H1 (cell line): ENCODE measurements at regions not wholly inside any gene's neighbourhood (a gene's known extent, or its start where the extent isn't known, plus 50 kb on each side); places are given as distances from the start of the nearest gene placed in this dataset.

Source experiments
- CTCF ChIA-PET: fragments of 300-600 bp; sonication (Branson Sonifier 250); formaldehyde crosslinking; loops from one replicate; lab custom pipeline; 2021; ENCODE audit not compliant: partially characterized antibody; lab: Charles Lee
- POLR2A ChIA-PET: fragments of 300-600 bp; sonication (Branson Sonifier 250); formaldehyde crosslinking; loops from one replicate; lab custom pipeline; 2021; ENCODE audit warnings: inconsistent platforms; ENCODE audit not compliant: partially characterized antibody; lab: Charles Lee
- DNase-seq, 2 experiments: peaks; one replicate each; pipeline versions ENCODE4 v3.0.0 to v3.0.0-alpha.2; 2010 to 2022; ENCODE audit warnings: low spot score in 2 of 2, low read depth in 1 of 2, mixed read lengths in 1 of 2
- FAIRE-seq: peaks from 2 replicates; lab custom pipeline; 2011; peaks lifted over from hg19 to GRCh38; lab: Jason Lieb, UNC
- H2AFZ ChIP-seq: 2 replicates; pipeline ENCODE4 v1.8.1; 2012; ENCODE audit warnings: low read length, inconsistent platforms
- H2AK5ac ChIP-seq: 2 replicates; pipeline ENCODE4 v1.6.1; 2013; ENCODE audit warnings: low read depth, low read length
- H2BK120ac ChIP-seq: replicated peaks from 2 replicates; pipeline ENCODE3; 2013; ENCODE audit warnings: low read depth, low read length, inconsistent platforms
- H2BK12ac ChIP-seq: 2 replicates; pipeline ENCODE4 v1.6.1; 2013; ENCODE audit warnings: low read depth, low read length
- H2BK15ac ChIP-seq: 2 replicates; pipeline ENCODE4 v1.6.1; 2013; ENCODE audit warnings: low read length
- H2BK20ac ChIP-seq: 2 replicates; pipeline ENCODE4 v1.6.1; 2013; ENCODE audit warnings: low read length
- H2BK5ac ChIP-seq: 2 replicates; pipeline ENCODE4 v1.6.1; 2013; ENCODE audit warnings: low read depth, low read length
- H3K14ac ChIP-seq: 2 replicates; pipeline ENCODE4 v1.6.1; 2013; ENCODE audit warnings: inconsistent platforms; ENCODE audit not compliant: insufficient read length
- H3K18ac ChIP-seq: 2 replicates; pipeline ENCODE4 v1.6.1; 2013; ENCODE audit warnings: low read length; ENCODE audit errors: extremely low read depth
- H3K23ac ChIP-seq: 2 replicates; pipeline ENCODE4 v1.6.1; 2013; ENCODE audit warnings: inconsistent platforms; ENCODE audit not compliant: insufficient read length
- H3K23me2 ChIP-seq: 2 replicates; pipeline ENCODE4 v1.6.1; 2013; ENCODE audit warnings: low read depth, low read length
- H3K27ac ChIP-seq: 2 replicates; pipeline ENCODE4 v1.6.1; 2011; ENCODE audit warnings: low read depth, low read length, inconsistent platforms
- H3K27me3 ChIP-seq, 4 experiments: replicated peaks in 1 of 4; 1 replicate in 1 of 4; 2 replicates in 3 of 4; pipeline versions ENCODE4 v1.6.1 to v1.8.1; 2011 to 2013; ENCODE audit warnings: low read length in 3 of 4, mild to moderate bottlenecking in 3 of 4, inconsistent platforms in 2 of 4, mixed read lengths in 2 of 4, moderate library complexity in 1 of 4; ENCODE audit not compliant: control insufficient read depth in 3 of 4, insufficient read depth in 3 of 4; ENCODE audit errors: extremely low read depth in 1 of 4
- H3K36me3 ChIP-seq, 4 experiments: 2 replicates each; pipeline versions ENCODE4 v1.6.1 to v1.8.1; 2011 to 2013; ENCODE audit warnings: mild to moderate bottlenecking in 4 of 4, low read length in 3 of 4, moderate library complexity in 2 of 4, control low read depth in 1 of 4, inconsistent platforms in 1 of 4; ENCODE audit not compliant: insufficient read depth in 4 of 4, control insufficient read depth in 2 of 4
- H3K4ac ChIP-seq: replicated peaks from 2 replicates; pipeline ENCODE3; 2013; ENCODE audit warnings: low read length, low read depth, mixed read lengths, inconsistent platforms; ENCODE audit not compliant: insufficient read length
- H3K4me1 ChIP-seq, 4 experiments: replicated peaks in 1 of 4; 1 replicate in 1 of 4; 2 replicates in 3 of 4; pipeline versions ENCODE4 v1.6.1 to v1.8.1; 2011 to 2013; ENCODE audit warnings: low read length in 3 of 4, inconsistent platforms in 2 of 4, mixed read lengths in 1 of 4; ENCODE audit not compliant: insufficient read depth in 4 of 4, control insufficient read depth in 3 of 4
- H3K4me2 ChIP-seq, 2 experiments: 2 replicates each; pipeline versions ENCODE4 v1.6.1 to v1.8.1; 2011 to 2013; ENCODE audit warnings: low read depth in 2 of 2, low read length in 2 of 2, control low read depth in 1 of 2, inconsistent platforms in 1 of 2, mild to moderate bottlenecking in 1 of 2; ENCODE audit not compliant: insufficient read depth in 1 of 2
- H3K4me3 ChIP-seq, 4 experiments: fragments of 200-600, 300-600 bp in 1 of 4; sonication (generic), shearing (Covaris generic), sonication (Bioruptor Twin) in 1 of 4; 2 replicates each; pipeline versions ENCODE4 v1.5.1 to v1.8.1; 2011 to 2016; ENCODE audit warnings: low read length in 4 of 4, low read depth in 3 of 4, control low read depth in 2 of 4, inconsistent platforms in 2 of 4, mild to moderate bottlenecking in 2 of 4, mixed read lengths in 1 of 4, moderate library complexity in 1 of 4; ENCODE audit not compliant: insufficient read depth in 2 of 4; ENCODE audit errors: extremely low read depth in 1 of 4
- H3K56ac ChIP-seq: replicated peaks from 2 replicates; pipeline ENCODE3; 2013; ENCODE audit warnings: low read depth, mild to moderate bottlenecking, mixed read lengths, low read length, inconsistent platforms; ENCODE audit not compliant: insufficient read length
- H3K79me1 ChIP-seq: 2 replicates; pipeline ENCODE4 v1.6.1; 2013; ENCODE audit warnings: low read depth, low read length, control low read depth
- H3K79me2 ChIP-seq, 2 experiments: 2 replicates each; pipeline versions ENCODE4 v1.6.1 to v1.8.1; 2012 to 2013; ENCODE audit warnings: low read length in 2 of 2, mild to moderate bottlenecking in 2 of 2, inconsistent platforms in 1 of 2; ENCODE audit not compliant: insufficient read depth in 2 of 2, control insufficient read depth in 1 of 2
- H3K9ac ChIP-seq, 4 experiments: replicated peaks in 1 of 4; 1 replicate in 1 of 4; 2 replicates in 3 of 4; pipeline versions ENCODE4 v1.6.1 to v1.8.1; 2011 to 2013; ENCODE audit warnings: low read depth in 3 of 4, low read length in 3 of 4, control low read depth in 2 of 4, mild to moderate bottlenecking in 2 of 4, moderate library complexity in 2 of 4, inconsistent platforms in 1 of 4; ENCODE audit errors: extremely low read depth in 1 of 4
- H3K9me3 ChIP-seq, 2 experiments: 2 replicates each; pipeline versions ENCODE4 v1.6.1 to v1.8.1; 2012 to 2013; ENCODE audit warnings: mild to moderate bottlenecking in 2 of 2, moderate library complexity in 2 of 2, control low read depth in 1 of 2, inconsistent platforms in 1 of 2, low read depth in 1 of 2, low read length in 1 of 2, mixed read lengths in 1 of 2; ENCODE audit not compliant: insufficient read depth in 2 of 2
- H4K20me1 ChIP-seq, 2 experiments: replicated peaks in 1 of 2; 2 replicates each; pipeline versions ENCODE3 to v1.8.1; 2011 to 2013; ENCODE audit warnings: inconsistent platforms in 2 of 2, low read length in 2 of 2, mild to moderate bottlenecking in 1 of 2; ENCODE audit not compliant: insufficient read depth in 2 of 2, control insufficient read depth in 1 of 2
- H4K5ac ChIP-seq: 2 replicates; pipeline ENCODE4 v1.6.1; 2013; ENCODE audit warnings: low read length, low read depth, mixed read lengths, inconsistent platforms; ENCODE audit not compliant: insufficient read length
- H4K8ac ChIP-seq: 2 replicates; pipeline ENCODE4 v1.8.0; 2013; ENCODE audit warnings: mild to moderate bottlenecking, moderate library complexity, low read length, inconsistent platforms; ENCODE audit not compliant: insufficient read depth; ENCODE audit errors: extremely low read depth
- H4K91ac ChIP-seq: replicated peaks from 2 replicates; pipeline ENCODE3; 2013; ENCODE audit warnings: low read length, mixed read lengths, inconsistent platforms; ENCODE audit not compliant: insufficient read length
- ASH2L ChIP-seq: fragments of 200-600, 300-600 bp; sonication (generic); IDR thresholded peaks from one replicate; pipeline ENCODE4 v1.7.1; 2017; ENCODE audit warnings: low read length
- CBX8 ChIP-seq: fragments of 300-800, 300-1000 bp; sonication (generic); IDR thresholded peaks from 2 replicates; pipeline ENCODE4 v1.7.1; 2016; ENCODE audit warnings: low read depth, low read length, borderline replicate concordance
- CEBPB ChIP-seq: IDR thresholded peaks from 2 replicates; pipeline ENCODE4 v1.6.1; 2012; ENCODE audit warnings: low read depth, low read length
- CTBP2 ChIP-seq: IDR thresholded peaks from 2 replicates; pipeline ENCODE4 v1.7.0; 2011; ENCODE audit warnings: borderline replicate concordance, mild to moderate bottlenecking, moderate library complexity, mixed read lengths, low read length; ENCODE audit not compliant: insufficient read depth, insufficient read length
- EZH2 ChIP-seq: fragments of 200-600 bp; sonication (generic); IDR thresholded peaks from 2 replicates; pipeline ENCODE4 v1.7.1; 2012; ENCODE audit warnings: low read depth, mild to moderate bottlenecking, moderate library complexity, low read length, inconsistent platforms; ENCODE audit not compliant: severe bottlenecking
- GTF2F1 ChIP-seq: IDR thresholded peaks from 2 replicates; pipeline ENCODE4 v1.6.1; 2012; ENCODE audit warnings: low read depth, low read length, improper control_type of control experiment, borderline replicate concordance
- JUN ChIP-seq: IDR thresholded peaks from 2 replicates; pipeline ENCODE4 v1.6.1; 2011; ENCODE audit warnings: low read depth, mild to moderate bottlenecking, improper control_type of control experiment, low read length
- RNF2 ChIP-seq: fragments of 200-900, 300-1000 bp; sonication (generic); IDR thresholded peaks from 2 replicates; pipeline ENCODE4 v1.7.1; 2016; ENCODE audit warnings: borderline replicate concordance, low read depth, mild to moderate bottlenecking, antibody characterized with exemption, low read length; ENCODE audit not compliant: poor library complexity, severe bottlenecking; ENCODE audit errors: missing control alignments
- SAP30 ChIP-seq: fragments of 300-600 bp; sonication (generic); IDR thresholded peaks from 2 replicates; pipeline ENCODE4 v1.7.1; 2012; ENCODE audit warnings: low read length, moderate library complexity, mild to moderate bottlenecking, inconsistent platforms; ENCODE audit not compliant: insufficient read depth, insufficient replicate concordance
- SP4 ChIP-seq: IDR thresholded peaks from 2 replicates; pipeline ENCODE4 v1.6.1; 2012; ENCODE audit warnings: low read length, inconsistent platforms
- ZNF274 ChIP-seq: IDR thresholded peaks from 2 replicates; pipeline ENCODE4 v1.7.0; 2012; ENCODE audit warnings: low read length, borderline replicate concordance; ENCODE audit errors: extremely low read depth
- WGBS, 2 experiments: shearing (Covaris generic) in 1 of 2; methylation state at CpG; one replicate each; pipeline versions ENCODE4 v1.1.6 to v1.1.7; 2013 to 2015; ENCODE audit warnings: low lambda C conversion rate in 2 of 2, mixed read lengths in 2 of 2, inconsistent platforms in 1 of 2, low coverage in 1 of 2, missing lambda C conversion rate in 1 of 2; ENCODE audit not compliant: insufficient replicate concordance in 2 of 2, insufficient coverage in 1 of 2, insufficient read length in 1 of 2; ENCODE audit errors: extremely low coverage in 1 of 2, missing lambda C conversion rate in 1 of 2; 5-methylcytosine and 5-hydroxymethylcytosine counted together
- TF ChIP-seq, protein P1 (sequence below): IDR thresholded peaks from 2 replicates; pipeline ENCODE4 v1.6.1; 2011; ENCODE audit warnings: low read length, improper control_type of control experiment
- TF ChIP-seq, protein P2 (sequence below): IDR thresholded peaks from 2 replicates; pipeline ENCODE4 v1.6.1; 2012; ENCODE audit warnings: inconsistent platforms

DNA sequence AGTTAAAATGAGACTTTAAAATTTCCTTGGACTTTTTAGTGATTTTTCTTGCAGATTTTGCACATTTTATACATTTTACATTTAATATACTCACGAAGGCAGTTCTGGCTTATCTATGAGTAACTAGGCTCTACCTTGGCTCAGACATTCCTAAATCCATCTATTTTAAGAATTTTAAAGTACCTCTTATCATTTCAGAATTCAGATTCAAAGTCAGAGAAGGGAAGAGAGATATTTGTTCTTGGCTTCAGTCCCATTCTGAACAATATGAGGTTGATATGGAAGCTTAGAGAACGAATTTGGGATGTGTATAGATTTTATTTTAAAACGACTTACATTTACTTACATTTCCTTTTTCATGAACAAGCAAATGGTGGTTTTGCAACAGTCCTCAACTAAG is 230.2 kb downstream of the LMO4 start:
- no peaks in the 10 kb centered on the region for H3K23me2 ChIP-seq
- no peak overlapping the region for H4K5ac ChIP-seq
- H3K4me3 ChIP-seq = no peak overlapping the region
- H2BK15ac ChIP-seq = no peak overlapping the region
- no peak overlapping the region for H2BK5ac ChIP-seq
- H3K9me3 ChIP-seq = no peaks in the 10 kb centered on the region
- H2BK20ac ChIP-seq = no peak overlapping the region
- H2BK120ac ChIP-seq = no peak overlapping the region
- FAIRE-seq (no peak), DNase-seq (no peak)
- H3K18ac ChIP-seq = no peak overlapping the region
- ChIA-PET POLR2A (no interaction called here), CTCF (no interaction called here)
- no peak overlapping the region for H3K27ac ChIP-seq
- peak overlapping the region; percentile 51; the same call in 1 of the 2 replicates for H2AFZ ChIP-seq
- no peak overlapping the region for H2BK12ac ChIP-seq
- H3K36me3 ChIP-seq = no peaks in the 10 kb centered on the region
- H3K27me3 ChIP-seq = no peaks in the 10 kb centered on the region
- no peak overlapping the region for H3K4me2 ChIP-seq
- WGBS, 2 experiments = 92% methylated on average over 3 of the region's 3 CpGs; no CpG with 5 or more reads in 1 of the 2 experiments
- no peak overlapping the region for H2AK5ac ChIP-seq
- H3K4me1 ChIP-seq = no peaks in the 10 kb centered on the region
- no peak overlapping the region for H4K8ac ChIP-seq
- no peak overlapping the region for H3K14ac ChIP-seq
- H3K23ac ChIP-seq = no peak overlapping the region
- no peak overlapping the region for H3K4ac ChIP-seq
- H4K91ac ChIP-seq = no peak overlapping the region
- no peak overlapping the region for H3K56ac ChIP-seq
- no peak overlapping the region for H3K9ac ChIP-seq
- H4K20me1 ChIP-seq = no peaks in the 10 kb centered on the region
- H3K79me2 ChIP-seq = no peaks in the 10 kb centered on the region
- H3K79me1 ChIP-seq = no peaks in the 10 kb centered on the region
- TF ChIP-seq SP4 = no peak
- TF ChIP-seq, protein P1, sequence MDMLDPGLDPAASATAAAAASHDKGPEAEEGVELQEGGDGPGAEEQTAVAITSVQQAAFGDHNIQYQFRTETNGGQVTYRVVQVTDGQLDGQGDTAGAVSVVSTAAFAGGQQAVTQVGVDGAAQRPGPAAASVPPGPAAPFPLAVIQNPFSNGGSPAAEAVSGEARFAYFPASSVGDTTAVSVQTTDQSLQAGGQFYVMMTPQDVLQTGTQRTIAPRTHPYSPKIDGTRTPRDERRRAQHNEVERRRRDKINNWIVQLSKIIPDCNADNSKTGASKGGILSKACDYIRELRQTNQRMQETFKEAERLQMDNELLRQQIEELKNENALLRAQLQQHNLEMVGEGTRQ = no peak
- TF ChIP-seq, protein P2, sequence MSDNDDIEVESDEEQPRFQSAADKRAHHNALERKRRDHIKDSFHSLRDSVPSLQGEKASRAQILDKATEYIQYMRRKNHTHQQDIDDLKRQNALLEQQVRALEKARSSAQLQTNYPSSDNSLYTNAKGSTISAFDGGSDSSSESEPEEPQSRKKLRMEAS = no peak
- TF ChIP-seq SAP30 = no peak
- TF ChIP-seq ZNF274 = no peak
- TF ChIP-seq CTBP2 = no peak
- TF ChIP-seq JUN = no peak
- TF ChIP-seq EZH2 = no peak
- no peak for TF ChIP-seq RNF2
- no peak for TF ChIP-seq ASH2L
- TF ChIP-seq GTF2F1 = no peak
- no peak for TF ChIP-seq CEBPB
- no peak for TF ChIP-seq CBX8
